GM12891 (cell line): ENCODE measurements at regions not wholly inside any gene's neighbourhood (a gene's known extent, or its start where the extent isn't known, plus 50 kb on each side); places are given as distances from the start of the nearest gene placed in this dataset.

ENCODE experiments used
- PAX5 ChIP-seq: IDR thresholded peaks from 2 replicates; pipeline ENCODE4 v1.6.1; 2011; ENCODE audit warnings: low read length, moderate library complexity, mild to moderate bottlenecking; ENCODE audit not compliant: insufficient read depth, severe bottlenecking
- POLR2A ChIP-seq: IDR thresholded peaks from 2 replicates; pipeline ENCODE4 v1.6.1; 2011; ENCODE audit warnings: low read depth, low read length, control low read depth
- POLR2AphosphoS5 ChIP-seq: IDR thresholded peaks from 2 replicates; pipeline ENCODE4 v1.6.1; 2011; ENCODE audit warnings: low read depth, low read length, control low read depth
- POU2F2 ChIP-seq: IDR thresholded peaks from 2 replicates; pipeline ENCODE4 v1.6.1; 2011; ENCODE audit warnings: low read depth, mild to moderate bottlenecking, control low read depth, low read length, moderate library complexity
- SPI1 ChIP-seq: IDR thresholded peaks from 2 replicates; pipeline ENCODE4 v1.6.1; 2011; ENCODE audit warnings: low read depth, low read length, control low read depth
- TAF1 ChIP-seq: IDR thresholded peaks from 2 replicates; pipeline ENCODE4 v1.6.1; 2011; ENCODE audit warnings: low read depth, low read length, control low read depth

DNA sequence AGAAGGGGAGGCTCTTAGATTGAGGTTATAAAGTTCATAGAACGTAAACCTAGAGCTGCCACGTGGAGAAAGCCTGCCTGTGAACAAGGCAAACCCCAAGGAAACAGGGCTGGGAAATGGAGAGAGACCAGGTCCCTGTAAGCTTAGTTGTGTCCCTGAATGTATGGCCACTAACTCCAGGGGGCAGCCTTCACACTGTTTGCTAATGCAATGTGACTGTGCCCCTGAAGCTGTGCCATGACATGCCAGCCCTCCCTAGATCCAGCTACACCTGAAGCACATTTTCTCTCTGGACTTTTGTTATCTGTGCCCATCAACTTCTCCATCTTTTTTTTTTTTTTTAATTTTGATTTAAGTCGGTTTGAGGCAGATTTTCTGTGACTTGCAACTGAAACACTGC, 60.6 kb upstream of the TMCC3 start:
- TF ChIP-seq TAF1 (no peak), POLR2A (no peak), POLR2AphosphoS5 (no peak), SPI1 (no peak), POU2F2 (no peak), PAX5 (no peak)
